Cardiac muscle cell (in vitro differentiated cells and primary cell): ENCODE measurements at regions not wholly inside any gene's neighbourhood (a gene's known extent, or its start where the extent isn't known, plus 50 kb on each side); places are given as distances from the start of the nearest gene placed in this dataset.

Experiments used
- DNase-seq, 2 donors: peaks; one replicate each; pipeline versions ENCODE4 v3.0.0 to v3.0.0-alpha.2; 2010 to 2017; ENCODE audit warnings: low read depth in 1 of 2, low spot score in 1 of 2
- H3K27ac ChIP-seq: fragments of 200-600 bp; sonication (generic); 2 replicates; pipeline ENCODE4 v1.5.1; 2016
- H3K27me3 ChIP-seq: fragments of 200-600 bp; sonication (generic); 2 replicates; pipeline ENCODE4 v1.6.0; 2016; ENCODE audit warnings: control low read depth
- H3K36me3 ChIP-seq: fragments of 200-600 bp; sonication (generic); 2 replicates; pipeline ENCODE4 v1.5.1; 2016; ENCODE audit warnings: control low read depth
- H3K4me1 ChIP-seq: fragments of 200-600 bp; sonication (generic); 2 replicates; pipeline ENCODE4 v1.8.1; 2017; ENCODE audit warnings: low read depth, mild to moderate bottlenecking, mixed run types
- H3K4me3 ChIP-seq: fragments of 200-600 bp; sonication (generic); 2 replicates; pipeline ENCODE4 v1.5.1; 2016; ENCODE audit warnings: mild to moderate bottlenecking
- H3K9me3 ChIP-seq: fragments of 200-600 bp; sonication (generic); 2 replicates; pipeline ENCODE4 v1.5.1; 2017; ENCODE audit warnings: low read depth, mild to moderate bottlenecking, control low read depth
- TF ChIP-seq, protein P1 (sequence below): IDR thresholded peaks from 2 replicates; pipeline ENCODE4 v1.5.1; 2012; ENCODE audit warnings: low read depth, mild to moderate bottlenecking, low read length

- Histone ChIP-seq H3K36me3 (no peaks in the 10 kb centered on the region), H3K27ac (no peak overlapping the region), H3K9me3 (no peaks in the 10 kb centered on the region), H3K4me1 (no peaks in the 10 kb centered on the region), H3K27me3 (no peaks in the 10 kb centered on the region), H3K4me3 (no peak overlapping the region)
- TF ChIP-seq, protein P1, sequence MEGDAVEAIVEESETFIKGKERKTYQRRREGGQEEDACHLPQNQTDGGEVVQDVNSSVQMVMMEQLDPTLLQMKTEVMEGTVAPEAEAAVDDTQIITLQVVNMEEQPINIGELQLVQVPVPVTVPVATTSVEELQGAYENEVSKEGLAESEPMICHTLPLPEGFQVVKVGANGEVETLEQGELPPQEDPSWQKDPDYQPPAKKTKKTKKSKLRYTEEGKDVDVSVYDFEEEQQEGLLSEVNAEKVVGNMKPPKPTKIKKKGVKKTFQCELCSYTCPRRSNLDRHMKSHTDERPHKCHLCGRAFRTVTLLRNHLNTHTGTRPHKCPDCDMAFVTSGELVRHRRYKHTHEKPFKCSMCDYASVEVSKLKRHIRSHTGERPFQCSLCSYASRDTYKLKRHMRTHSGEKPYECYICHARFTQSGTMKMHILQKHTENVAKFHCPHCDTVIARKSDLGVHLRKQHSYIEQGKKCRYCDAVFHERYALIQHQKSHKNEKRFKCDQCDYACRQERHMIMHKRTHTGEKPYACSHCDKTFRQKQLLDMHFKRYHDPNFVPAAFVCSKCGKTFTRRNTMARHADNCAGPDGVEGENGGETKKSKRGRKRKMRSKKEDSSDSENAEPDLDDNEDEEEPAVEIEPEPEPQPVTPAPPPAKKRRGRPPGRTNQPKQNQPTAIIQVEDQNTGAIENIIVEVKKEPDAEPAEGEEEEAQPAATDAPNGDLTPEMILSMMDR: no peak
- no peak for DNase-seq
These were observed 208.4 kb upstream of the HDX start for GRCh38 chrX:84710611-84711010.

DNA sequence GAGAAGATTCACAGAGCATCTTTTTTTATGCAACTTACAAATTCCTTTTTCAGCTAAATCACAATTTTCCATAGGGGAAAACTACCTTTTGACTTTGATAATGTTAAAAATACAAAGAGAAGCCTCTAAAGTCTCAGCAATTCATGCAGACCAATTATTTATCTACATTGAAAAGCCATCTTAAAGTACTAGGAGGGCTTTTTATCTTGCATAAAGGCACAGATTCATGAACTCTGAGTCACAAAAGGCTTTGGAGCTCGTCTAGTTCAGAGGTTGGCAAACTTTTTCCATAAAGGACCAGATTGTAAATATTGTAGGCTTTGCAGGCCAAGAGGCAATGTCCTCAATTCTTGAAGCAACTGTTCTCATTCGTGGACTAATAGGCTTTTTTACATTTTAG, 210.4 kb upstream of the HDX start:
- DNase-seq: no peak
- H3K36me3 ChIP-seq: no peaks in the 10 kb centered on the region
- H3K4me3 ChIP-seq: no peak overlapping the region
- H3K27me3 ChIP-seq: no peaks in the 10 kb centered on the region
- H3K27ac ChIP-seq: no peak overlapping the region
- TF ChIP-seq, protein P1: no peak
- no peaks in the 10 kb centered on the region for H3K9me3 ChIP-seq
- H3K4me1 ChIP-seq: no peaks in the 10 kb centered on the region

DNA sequence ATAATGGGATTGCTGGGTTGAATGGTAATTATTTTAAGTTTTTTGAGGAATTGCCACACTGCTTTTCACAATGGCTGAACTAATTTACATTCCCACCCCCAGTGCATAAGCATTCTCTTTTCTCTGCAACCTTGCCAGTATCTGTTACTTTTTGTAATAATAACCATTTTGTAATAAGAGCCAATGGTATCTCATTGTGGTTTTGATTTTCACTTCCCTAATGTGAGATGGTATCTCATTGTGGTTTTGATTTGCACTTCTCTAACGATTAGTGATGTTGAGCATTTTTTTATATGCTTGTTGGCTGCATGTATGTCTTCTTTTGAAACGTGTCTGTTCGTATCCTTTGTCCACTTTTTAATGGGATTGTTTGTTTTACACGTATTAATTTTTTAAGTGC, 213.1 kb upstream of the HDX start:
- Histone ChIP-seq H3K27ac (no peak overlapping the region), H3K27me3 (no peaks in the 10 kb centered on the region), H3K4me3 (no peak overlapping the region), H3K4me1 (no peaks in the 10 kb centered on the region), H3K36me3 (no peaks in the 10 kb centered on the region), H3K9me3 (no peaks in the 10 kb centered on the region)
- DNase-seq: no peak
- TF ChIP-seq, protein P1: no peak

- Histone ChIP-seq H3K27me3 (no peaks in the 10 kb centered on the region), H3K4me1 (no peaks in the 10 kb centered on the region), H3K27ac (no peak overlapping the region), H3K36me3 (no peaks in the 10 kb centered on the region), H3K4me3 (no peak overlapping the region), H3K9me3 (no peaks in the 10 kb centered on the region)
- no peak for DNase-seq
- TF ChIP-seq, protein P1: no peak
These were observed 215.1 kb upstream of the HDX start for GRCh38 chrX:84717343-84717742.

- TF ChIP-seq, protein P1: no peak
These were observed 219.2 kb upstream of the HDX start for GRCh38 chrX:84721416-84721815.

GRCh38 chrX:84724576-84724975, 222.3 kb upstream of the HDX start:
- H3K27ac ChIP-seq: no peak overlapping the region
- no peaks in the 10 kb centered on the region for H3K36me3 ChIP-seq
- no peak for DNase-seq
- H3K4me3 ChIP-seq: no peak overlapping the region
- no peaks in the 10 kb centered on the region for H3K27me3 ChIP-seq
- TF ChIP-seq, protein P1: no peak
- H3K9me3 ChIP-seq: no peaks in the 10 kb centered on the region
- H3K4me1 ChIP-seq: no peaks in the 10 kb centered on the region

More at GRCh38 chrX:84721416-84721815, 219.2 kb upstream of the HDX start:
- no peak for DNase-seq
- H3K9me3 ChIP-seq: no peaks in the 10 kb centered on the region
- no peaks in the 10 kb centered on the region for H3K27me3 ChIP-seq
- no peak overlapping the region for H3K4me3 ChIP-seq
- no peak overlapping the region for H3K27ac ChIP-seq
- H3K36me3 ChIP-seq: no peaks in the 10 kb centered on the region
- H3K4me1 ChIP-seq: no peaks in the 10 kb centered on the region
